ENCODE measurements at regions not wholly inside any gene's neighbourhood (a gene's known extent, or its start where the extent isn't known, plus 50 kb on each side); places are given as distances from the start of the nearest gene placed in this dataset.

DNA sequence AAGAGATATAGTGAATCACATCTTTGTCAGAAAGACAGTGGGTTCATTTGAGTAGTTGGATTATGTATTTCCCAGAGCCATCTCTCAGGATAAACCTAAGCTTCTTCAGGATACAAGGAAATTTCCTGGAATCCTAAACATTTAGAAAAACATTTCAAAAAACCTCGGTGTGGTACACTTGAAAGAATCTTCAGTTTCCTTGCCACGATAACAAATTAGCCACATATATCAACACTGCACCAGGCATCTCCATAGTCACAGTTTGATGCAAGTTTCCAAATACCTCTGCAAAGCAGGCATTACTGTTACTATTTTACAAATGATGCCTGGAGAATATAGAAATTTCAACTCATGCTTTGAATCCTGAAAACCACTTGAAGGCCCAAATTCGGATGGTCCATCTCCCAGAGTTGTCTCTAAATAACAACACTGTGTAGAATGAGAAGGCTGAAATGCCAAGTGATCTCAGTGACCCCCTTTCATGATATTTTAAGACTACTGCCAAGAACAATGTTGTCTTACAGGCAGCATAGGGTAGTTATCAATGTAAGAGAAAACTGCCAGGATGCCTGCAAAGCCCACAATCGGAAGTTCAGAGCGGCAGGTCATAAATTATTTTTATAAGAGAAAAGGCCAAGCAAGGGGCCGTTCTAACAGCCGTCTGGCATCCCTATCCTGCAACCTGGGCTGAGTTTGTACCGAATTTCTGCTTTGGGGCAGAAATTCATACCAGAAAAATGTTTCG lies 307.9 kb downstream of the TXNL1 start:
- DNase-seq: no peak
- Mint-ChIP-seq H3K27ac (no peak overlapping the region), H3K4me3 (no peak overlapping the region), H3K27me3 (no peaks in the 10 kb centered on the region), H3K9me3 (no peaks in the 10 kb centered on the region), H3K4me1 (no peaks in the 10 kb centered on the region), H3K36me3 (ENCODE audit: low read depth) (no peaks in the 10 kb centered on the region)
- CTCF ChIA-PET: no interaction called here
- POLR2A ChIA-PET: no interaction called here

DNA sequence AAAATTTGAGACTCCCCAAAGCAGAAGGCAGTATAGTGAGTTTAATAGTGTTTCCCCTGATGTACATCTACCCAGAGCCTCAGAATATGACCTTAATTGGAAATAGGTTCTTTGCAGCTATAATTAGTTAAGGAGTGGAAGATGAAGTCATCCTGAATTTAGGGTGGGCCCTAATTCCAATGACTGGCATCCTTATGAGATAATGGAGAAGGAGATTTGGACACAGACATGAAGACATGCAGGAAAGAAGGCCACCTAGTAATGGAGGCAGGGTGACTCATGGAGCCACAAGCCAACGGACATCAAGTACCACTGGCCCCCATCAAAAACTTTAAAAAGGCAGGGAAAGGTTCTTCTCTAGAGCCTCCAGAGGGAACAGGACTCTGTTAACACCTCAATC lies 308.9 kb downstream of the TXNL1 start:
- Mint-ChIP-seq H3K27ac (no peak overlapping the region), H3K4me3 (no peak overlapping the region), H3K9me3 (no peaks in the 10 kb centered on the region), H3K4me1 (no peaks in the 10 kb centered on the region), H3K27me3 (no peaks in the 10 kb centered on the region), H3K36me3 (ENCODE audit: low read depth) (no peaks in the 10 kb centered on the region)
- no peak for DNase-seq
- ChIA-PET POLR2A (no interaction called here), CTCF (no interaction called here)

DNA sequence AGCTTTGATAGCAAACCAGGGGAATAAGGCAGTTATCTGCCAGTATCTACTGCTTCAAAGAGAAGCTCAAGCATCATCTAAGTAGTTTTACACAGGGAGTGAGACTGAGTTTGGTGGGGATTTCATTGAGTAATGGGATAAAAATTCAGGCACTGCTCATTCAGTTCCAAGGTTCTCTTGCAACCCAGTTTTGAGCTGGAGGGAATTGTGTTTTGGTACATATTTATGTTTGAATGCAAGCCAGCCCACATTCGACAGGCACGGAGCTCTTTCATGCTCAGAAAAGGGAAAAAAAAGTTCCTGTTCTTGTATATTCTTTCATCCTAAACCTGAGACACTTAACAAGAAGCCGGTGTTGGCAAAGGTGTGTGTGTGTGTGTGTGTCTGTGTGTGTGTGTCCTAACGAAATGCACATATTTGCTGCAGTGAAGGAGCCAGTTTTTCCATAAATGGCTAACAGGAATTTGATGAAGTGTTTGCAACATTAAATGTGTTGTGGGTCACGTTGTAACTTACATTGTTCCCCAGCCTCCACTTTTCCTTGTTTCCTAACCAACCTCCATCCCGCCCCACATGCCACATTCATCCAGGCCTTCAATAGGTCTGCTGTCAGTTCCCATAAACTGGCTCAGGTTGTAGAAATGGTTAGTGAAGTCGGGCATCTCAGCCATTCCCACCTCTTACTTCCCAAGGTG lies 311.1 kb downstream of the TXNL1 start:
- no peaks in the 10 kb centered on the region for H3K9me3 Mint-ChIP-seq
- H3K36me3 Mint-ChIP-seq (ENCODE audit: low read depth): no peaks in the 10 kb centered on the region
- no peak overlapping the region for H3K4me3 Mint-ChIP-seq
- H3K27ac Mint-ChIP-seq: no peak overlapping the region
- ChIA-PET CTCF (no interaction called here), POLR2A (no interaction called here)
- H3K27me3 Mint-ChIP-seq: no peaks in the 10 kb centered on the region
- no peak for DNase-seq
- no peaks in the 10 kb centered on the region for H3K4me1 Mint-ChIP-seq

DNA sequence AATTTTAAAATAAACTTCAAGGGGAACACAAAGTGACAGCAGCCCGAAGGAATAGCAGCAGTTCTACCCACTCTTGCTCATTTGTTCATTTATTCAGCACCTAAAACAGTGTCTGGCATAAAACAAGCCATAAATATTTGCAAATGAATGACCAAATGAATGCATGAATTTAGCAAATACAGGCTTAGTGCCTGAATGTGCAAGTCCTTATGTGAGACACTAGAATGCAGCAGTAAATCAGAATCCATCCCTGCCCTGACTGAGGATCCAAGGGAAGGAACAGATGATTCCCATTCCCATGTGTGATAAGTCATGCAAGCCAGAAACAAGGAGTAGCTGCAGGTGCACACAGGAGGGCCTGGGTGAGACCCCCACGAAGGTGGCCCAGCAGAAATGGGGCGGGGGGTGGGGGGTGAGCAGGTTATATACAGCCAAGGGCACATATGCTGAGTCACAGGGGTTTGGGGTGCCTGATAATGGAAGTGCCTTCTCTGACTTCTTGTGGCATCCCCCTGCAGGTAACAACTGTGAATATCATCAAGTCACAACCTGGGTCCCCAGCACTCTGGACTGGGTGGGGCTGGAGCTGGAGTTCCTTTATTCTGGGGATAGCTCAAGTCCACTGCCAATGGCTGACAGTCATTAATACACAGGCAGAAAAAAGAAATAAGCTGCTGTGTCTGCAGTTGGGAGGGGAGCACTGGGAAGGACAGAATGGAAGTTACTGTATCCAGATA lies 311.9 kb downstream of the TXNL1 start:
- H3K27ac Mint-ChIP-seq: no peak overlapping the region
- no peak for DNase-seq
- ChIA-PET POLR2A (interaction anchor here (0.6 kb wide), 1 partner anchor 48 kb away, joined by 3 read pairs; no protein-coding TSS in a partner anchor), CTCF (no interaction called here)
- H3K4me3 Mint-ChIP-seq: no peak overlapping the region
- H3K27me3 Mint-ChIP-seq: no peaks in the 10 kb centered on the region
- no peaks in the 10 kb centered on the region for H3K4me1 Mint-ChIP-seq
- no peaks in the 10 kb centered on the region for H3K9me3 Mint-ChIP-seq
- no peaks in the 10 kb centered on the region for H3K36me3 Mint-ChIP-seq (ENCODE audit: low read depth)

DNA sequence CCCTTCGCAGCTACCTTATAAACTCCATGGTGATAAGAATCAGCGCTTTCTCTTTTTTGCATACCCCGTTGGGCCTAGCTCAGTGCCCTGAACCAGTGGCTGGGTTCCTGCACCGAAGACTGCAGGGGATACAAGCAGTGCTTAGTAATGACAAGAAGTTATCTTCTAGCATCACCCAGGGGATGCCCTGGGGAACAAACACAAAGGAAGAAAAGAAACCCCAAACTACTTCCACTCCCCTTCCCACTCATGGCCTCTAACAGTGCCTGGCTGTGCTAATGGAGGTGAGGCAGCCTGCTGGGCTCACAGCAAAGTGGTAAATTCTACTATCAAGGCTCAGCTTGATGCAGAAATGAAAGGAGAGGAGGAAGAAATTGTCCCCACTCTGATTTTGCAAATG lies 314.7 kb downstream of the TXNL1 start:
- no peaks in the 10 kb centered on the region for H3K4me1 Mint-ChIP-seq
- no peaks in the 10 kb centered on the region for H3K9me3 Mint-ChIP-seq
- H3K4me3 Mint-ChIP-seq: no peak overlapping the region
- ChIA-PET POLR2A (no interaction called here), CTCF (no interaction called here)
- H3K27me3 Mint-ChIP-seq: no peaks in the 10 kb centered on the region
- no peaks in the 10 kb centered on the region for H3K36me3 Mint-ChIP-seq (ENCODE audit: low read depth)
- DNase-seq: no peak
- no peak overlapping the region for H3K27ac Mint-ChIP-seq

DNA sequence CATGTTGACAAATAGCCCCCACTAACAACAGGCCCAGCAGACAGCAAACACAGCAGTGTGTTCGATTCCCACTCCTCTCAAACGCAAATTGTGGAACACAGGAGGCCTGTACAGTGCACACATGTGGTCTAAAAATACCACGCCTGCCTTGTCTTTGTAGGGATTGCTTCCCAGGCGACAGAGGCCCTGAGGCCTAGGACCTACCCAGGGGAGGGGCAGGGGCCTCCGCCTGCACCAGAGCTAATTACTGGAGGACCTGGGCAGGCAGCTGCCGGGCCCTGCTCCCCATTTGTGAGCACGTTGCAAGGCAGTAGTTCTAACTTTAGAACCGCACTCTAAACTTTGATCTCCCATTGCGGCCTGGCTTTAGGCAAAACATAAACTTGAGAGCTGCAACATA lies 316.0 kb downstream of the TXNL1 start:
- H3K27ac Mint-ChIP-seq: no peak overlapping the region
- no peak for DNase-seq
- H3K36me3 Mint-ChIP-seq (ENCODE audit: low read depth): no peaks in the 10 kb centered on the region
- CTCF ChIA-PET: no interaction called here
- H3K27me3 Mint-ChIP-seq: no peaks in the 10 kb centered on the region
- no peaks in the 10 kb centered on the region for H3K4me1 Mint-ChIP-seq
- POLR2A ChIA-PET: no interaction called here
- no peak overlapping the region for H3K4me3 Mint-ChIP-seq
- no peaks in the 10 kb centered on the region for H3K9me3 Mint-ChIP-seq

DNA sequence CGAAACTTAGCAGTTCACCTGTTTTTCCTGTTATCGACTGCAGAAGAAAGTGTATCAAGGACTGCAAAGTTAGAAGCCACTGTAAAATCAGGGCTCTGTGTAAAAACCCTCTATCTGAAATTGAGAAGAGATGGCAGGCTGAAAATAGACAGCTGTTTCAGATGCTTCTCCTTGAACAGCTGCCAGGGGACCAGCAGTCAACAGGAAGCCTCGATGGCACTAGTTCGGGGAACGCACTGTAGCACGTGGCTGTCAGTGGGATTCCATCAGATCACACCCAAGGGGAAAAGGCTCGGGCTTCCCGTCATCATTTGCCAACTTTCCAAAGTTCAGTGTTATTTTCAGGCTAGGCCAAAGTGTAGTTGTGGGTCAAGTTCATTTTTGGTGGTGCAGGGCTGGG lies 316.9 kb downstream of the TXNL1 start:
- no peak overlapping the region for H3K27ac Mint-ChIP-seq
- H3K9me3 Mint-ChIP-seq: no peaks in the 10 kb centered on the region
- DNase-seq: no peak
- H3K36me3 Mint-ChIP-seq (ENCODE audit: low read depth): no peaks in the 10 kb centered on the region
- H3K4me1 Mint-ChIP-seq: no peaks in the 10 kb centered on the region
- no peaks in the 10 kb centered on the region for H3K27me3 Mint-ChIP-seq
- H3K4me3 Mint-ChIP-seq: no peak overlapping the region
- CTCF ChIA-PET: no interaction called here
- POLR2A ChIA-PET: no interaction called here

DNA sequence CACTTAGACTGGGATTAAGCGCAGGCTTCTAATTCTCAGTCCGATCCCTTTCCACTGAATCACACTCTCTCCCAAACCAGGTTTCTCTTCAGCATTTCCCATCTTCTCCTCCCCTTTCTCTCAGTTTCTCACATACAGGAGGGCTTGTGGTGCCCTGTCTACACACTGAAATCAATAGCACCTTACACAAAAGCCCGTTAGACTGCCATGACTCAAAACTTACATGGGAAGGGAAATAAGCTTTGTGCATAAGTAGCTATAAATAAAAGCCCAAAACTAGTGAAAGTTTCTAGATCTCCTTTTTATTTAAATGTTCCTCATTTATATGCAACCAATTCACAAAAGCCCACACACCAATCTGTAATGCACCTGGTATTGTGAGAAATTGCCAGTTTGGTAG lies 318.4 kb downstream of the TXNL1 start:
- CTCF ChIA-PET: no interaction called here
- Mint-ChIP-seq H3K4me1 (no peaks in the 10 kb centered on the region), H3K4me3 (no peak overlapping the region), H3K9me3 (no peaks in the 10 kb centered on the region), H3K27ac (no peak overlapping the region), H3K27me3 (no peaks in the 10 kb centered on the region), H3K36me3 (ENCODE audit: low read depth) (no peaks in the 10 kb centered on the region)
- DNase-seq: no peak
- POLR2A ChIA-PET: no interaction called here

DNA sequence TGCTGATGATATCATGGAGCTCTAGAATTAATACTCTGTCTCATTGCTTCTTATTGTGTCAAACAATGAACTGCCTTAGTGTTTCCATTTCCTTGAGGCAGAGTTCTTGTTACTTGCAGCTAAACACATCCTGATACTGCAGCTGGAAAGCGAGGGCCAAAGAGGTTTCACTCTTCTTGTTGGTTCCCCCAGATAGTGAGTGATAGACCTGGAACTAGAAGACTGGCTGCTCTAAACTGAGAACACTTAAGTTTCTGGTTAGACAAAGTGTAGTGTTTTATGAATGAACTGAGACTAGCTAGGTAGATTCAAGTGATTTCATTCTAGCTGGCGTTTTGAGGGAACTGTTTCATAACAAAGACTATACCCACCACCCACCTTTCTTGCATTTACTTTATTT lies 321.7 kb downstream of the TXNL1 start:
- Mint-ChIP-seq H3K9me3 (no peaks in the 10 kb centered on the region), H3K27ac (no peak overlapping the region), H3K27me3 (no peaks in the 10 kb centered on the region), H3K36me3 (ENCODE audit: low read depth) (no peaks in the 10 kb centered on the region), H3K4me1 (no peaks in the 10 kb centered on the region), H3K4me3 (no peak overlapping the region)
- DNase-seq: no peak
- CTCF ChIA-PET: no interaction called here
- POLR2A ChIA-PET: no interaction called here

DNA sequence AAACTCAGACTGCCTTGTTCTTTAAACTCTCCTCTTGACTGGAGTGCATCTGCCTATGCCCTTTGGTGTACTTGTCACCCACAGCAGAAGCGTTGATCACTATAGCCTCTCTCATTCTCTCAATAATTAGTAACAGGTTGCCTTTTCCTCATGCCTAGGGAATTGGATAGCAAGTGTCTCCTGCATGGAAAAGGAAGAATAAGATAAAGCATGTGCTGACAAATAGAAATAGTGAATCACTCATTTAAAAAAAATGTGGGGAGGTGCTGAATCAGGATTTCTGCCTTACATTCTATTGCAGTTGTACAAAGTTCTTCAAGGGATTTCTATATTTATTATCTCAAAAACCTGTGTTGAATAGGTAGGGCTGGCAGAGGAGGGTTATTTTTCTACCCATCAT lies 323.0 kb downstream of the TXNL1 start:
- H3K9me3 Mint-ChIP-seq: no peaks in the 10 kb centered on the region
- ChIA-PET POLR2A (no interaction called here), CTCF (no interaction called here)
- no peak overlapping the region for H3K27ac Mint-ChIP-seq
- H3K4me3 Mint-ChIP-seq: no peak overlapping the region
- no peaks in the 10 kb centered on the region for H3K4me1 Mint-ChIP-seq
- DNase-seq: no peak
- no peaks in the 10 kb centered on the region for H3K36me3 Mint-ChIP-seq (ENCODE audit: low read depth)
- no peaks in the 10 kb centered on the region for H3K27me3 Mint-ChIP-seq

DNA sequence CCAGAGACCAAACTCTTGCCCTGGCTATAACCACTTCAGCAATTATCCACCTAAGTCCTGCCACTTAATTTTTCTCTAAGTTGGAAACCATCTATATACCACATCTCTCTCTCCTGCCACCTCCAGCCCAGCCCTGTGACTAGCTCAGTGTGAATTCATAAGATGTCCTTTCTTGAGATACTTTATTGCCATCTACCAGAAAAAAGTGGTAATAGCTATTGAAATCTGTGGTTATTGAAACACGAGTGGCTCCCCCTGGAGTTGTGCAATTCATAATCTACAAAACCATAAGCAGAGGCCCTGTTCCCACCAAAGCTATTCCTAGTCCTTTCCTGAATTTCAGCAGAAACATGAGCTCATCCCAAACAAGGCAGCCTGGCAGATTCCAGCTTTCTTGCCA lies 324.0 kb downstream of the TXNL1 start:
- Mint-ChIP-seq H3K9me3 (no peaks in the 10 kb centered on the region), H3K27ac (no peak overlapping the region), H3K4me3 (no peak overlapping the region), H3K4me1 (no peaks in the 10 kb centered on the region), H3K36me3 (ENCODE audit: low read depth) (no peaks in the 10 kb centered on the region), H3K27me3 (no peaks in the 10 kb centered on the region)
- no peak for DNase-seq
- CTCF ChIA-PET: no interaction called here
- POLR2A ChIA-PET: no interaction called here

DNA sequence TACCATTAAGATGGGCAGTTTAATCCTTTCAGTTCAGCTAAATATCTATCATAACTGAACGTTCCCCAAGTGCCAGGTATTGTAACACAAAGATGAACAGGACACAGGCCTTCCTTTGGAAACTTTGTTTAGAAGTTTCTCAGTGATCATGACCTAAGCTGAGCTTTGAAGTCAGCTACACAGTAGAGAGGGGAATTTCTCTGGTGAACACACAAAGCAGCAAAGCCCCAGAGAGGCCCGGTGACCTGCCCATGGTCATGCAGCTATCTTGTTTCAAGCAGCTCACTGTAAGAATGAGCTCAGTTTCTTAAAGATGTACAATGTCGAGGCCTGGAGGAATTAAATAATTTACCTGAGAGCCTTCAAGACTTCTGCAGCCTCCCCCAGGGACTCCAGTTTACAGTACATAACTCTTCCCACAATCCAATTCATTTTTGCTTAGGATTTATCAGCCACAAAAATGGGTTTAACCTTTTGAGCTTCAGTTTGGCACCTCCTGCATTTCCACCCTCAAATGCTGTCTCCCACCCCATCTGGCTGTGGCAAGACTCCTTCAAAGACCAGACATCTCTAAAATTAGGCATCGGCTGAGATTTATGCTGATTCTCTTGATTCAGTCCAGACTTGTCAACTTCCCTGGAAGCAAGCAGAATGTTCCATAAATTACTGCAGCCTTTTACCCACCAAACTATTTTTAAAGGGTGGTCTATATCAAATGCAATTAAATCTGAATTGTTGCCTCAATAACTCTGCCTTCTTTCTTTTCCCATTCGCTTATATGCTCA lies 325.6 kb downstream of the TXNL1 start:
- no peak for DNase-seq
- CTCF ChIA-PET: no interaction called here
- no peaks in the 10 kb centered on the region for H3K36me3 Mint-ChIP-seq (ENCODE audit: low read depth)
- POLR2A ChIA-PET: no interaction called here
- no peak overlapping the region for H3K27ac Mint-ChIP-seq
- no peaks in the 10 kb centered on the region for H3K27me3 Mint-ChIP-seq
- H3K4me1 Mint-ChIP-seq: no peaks in the 10 kb centered on the region
- H3K4me3 Mint-ChIP-seq: no peak overlapping the region
- no peaks in the 10 kb centered on the region for H3K9me3 Mint-ChIP-seq

DNA sequence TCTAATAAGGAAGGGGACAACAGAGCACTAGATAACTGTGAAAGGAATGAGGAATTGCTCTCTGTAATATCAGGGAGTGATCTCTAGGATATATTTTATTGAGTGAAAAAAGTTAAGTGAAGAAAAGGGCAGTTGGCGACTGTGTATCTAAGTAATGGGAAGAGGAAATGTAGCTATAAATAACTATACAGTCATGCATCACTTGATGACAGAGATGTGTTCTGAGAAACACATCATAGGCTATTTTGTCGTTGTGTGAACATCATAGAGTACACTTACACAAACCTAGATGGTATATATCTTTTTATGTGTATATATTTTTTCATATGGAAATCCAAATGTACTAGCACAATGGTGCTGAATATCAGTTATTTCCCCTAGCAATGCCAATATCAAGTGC lies 329.3 kb downstream of the TXNL1 start:
- no peaks in the 10 kb centered on the region for H3K27me3 Mint-ChIP-seq
- no peaks in the 10 kb centered on the region for H3K9me3 Mint-ChIP-seq
- DNase-seq: no peak
- CTCF ChIA-PET: no interaction called here
- no peaks in the 10 kb centered on the region for H3K36me3 Mint-ChIP-seq (ENCODE audit: low read depth)
- H3K27ac Mint-ChIP-seq: no peak overlapping the region
- POLR2A ChIA-PET: interaction anchor here (0.7 kb wide), 1 partner anchor 233 kb away, joined by 4 read pairs; no protein-coding TSS in a partner anchor
- no peak overlapping the region for H3K4me3 Mint-ChIP-seq
- H3K4me1 Mint-ChIP-seq: no peaks in the 10 kb centered on the region

Measured in activated CD4-positive, alpha-beta T cell treated with anti-CD3 and anti-CD28 coated beads, Interleukin-2, amount 10 ng/mL, durations not matched to agents 7 days and 5 days (primary cell).